HUES6 (cell line): ENCODE measurements at regions not wholly inside any gene's neighbourhood (a gene's known extent, or its start where the extent isn't known, plus 50 kb on each side); places are given as distances from the start of the nearest gene placed in this dataset.

Source experiments
- H3K27ac ChIP-seq: 2 replicates; pipeline ENCODE4 v1.7.0; 2013; ENCODE audit warnings: low read depth, mild to moderate bottlenecking, low read length, inconsistent platforms
- H3K27me3 ChIP-seq: 2 replicates; pipeline ENCODE4 v1.6.1; 2013; ENCODE audit warnings: low read length; ENCODE audit not compliant: control insufficient read depth, insufficient read depth
- H3K36me3 ChIP-seq: 2 replicates; pipeline ENCODE4 v1.6.1; 2013; ENCODE audit warnings: low read length; ENCODE audit not compliant: control insufficient read depth, insufficient read depth
- H3K4me1 ChIP-seq: 2 replicates; pipeline ENCODE4 v1.6.1; 2013; ENCODE audit warnings: low read length; ENCODE audit not compliant: control insufficient read depth, insufficient read depth
- H3K4me3 ChIP-seq: 2 replicates; pipeline ENCODE4 v1.5.1; 2013; ENCODE audit warnings: low read depth, low read length
- H3K9ac ChIP-seq: one replicate; pipeline ENCODE4 v1.6.1; 2013; ENCODE audit warnings: mild to moderate bottlenecking, low read length
- H3K9me3 ChIP-seq: 2 replicates; pipeline ENCODE4 v1.6.1; 2013; ENCODE audit warnings: low read depth, low read length; ENCODE audit not compliant: control insufficient read depth, insufficient read depth

- H3K36me3 ChIP-seq, result no peaks in the 10 kb centered on the region
- no peak overlapping the region for H3K27ac ChIP-seq
- no peaks in the 10 kb centered on the region for H3K9me3 ChIP-seq
- peaks cover 15% of the 10 kb centered on the region for H3K4me1 ChIP-seq
- H3K27me3 ChIP-seq, result no peaks in the 10 kb centered on the region
- H3K4me3 ChIP-seq, result no peak overlapping the region
- H3K9ac ChIP-seq, result no peak overlapping the region
Measured at GRCh38 chr10:69741671-69742355, 59.9 kb upstream of the COL13A1 start.

- Histone ChIP-seq H3K27ac (no peak overlapping the region), H3K9ac (no peak overlapping the region), H3K9me3 (no peaks in the 10 kb centered on the region), H3K4me3 (no peak overlapping the region), H3K27me3 (no peaks in the 10 kb centered on the region), H3K4me1 (peaks cover 15% of the 10 kb centered on the region), H3K36me3 (no peaks in the 10 kb centered on the region)
Measured at GRCh38 chr10:69742356-69742695, 59.4 kb upstream of the COL13A1 start.

- Histone ChIP-seq H3K4me1 (peaks cover 15% of the 10 kb centered on the region), H3K9me3 (no peaks in the 10 kb centered on the region), H3K36me3 (no peaks in the 10 kb centered on the region), H3K27ac (no peak overlapping the region), H3K27me3 (no peaks in the 10 kb centered on the region), H3K4me3 (no peak overlapping the region), H3K9ac (no peak overlapping the region)
Measured at GRCh38 chr10:69742928-69743602, 58.6 kb upstream of the COL13A1 start.

- Histone ChIP-seq H3K4me3 (no peak overlapping the region), H3K27me3 (no peaks in the 10 kb centered on the region), H3K36me3 (no peaks in the 10 kb centered on the region), H3K4me1 (peaks cover 6% of the 10 kb centered on the region; the same call in 1 of the 2 replicates), H3K9ac (no peak overlapping the region), H3K9me3 (no peaks in the 10 kb centered on the region), H3K27ac (no peak overlapping the region)
Measured at GRCh38 chr10:69744971-69745370, 56.7 kb upstream of the COL13A1 start.

GRCh38 chr10:69745698-69746097 is 56.0 kb upstream of the COL13A1 start:
- no peaks in the 10 kb centered on the region for H3K36me3 ChIP-seq
- peaks cover 5% of the 10 kb centered on the region; the same call in 1 of the 2 replicates for H3K4me1 ChIP-seq
- no peak overlapping the region for H3K9ac ChIP-seq
- H3K27ac ChIP-seq, result no peak overlapping the region
- no peak overlapping the region for H3K4me3 ChIP-seq
- no peaks in the 10 kb centered on the region for H3K9me3 ChIP-seq
- H3K27me3 ChIP-seq, result no peaks in the 10 kb centered on the region

GRCh38 chr10:69747179-69747578 is 54.5 kb upstream of the COL13A1 start:
- Histone ChIP-seq H3K4me1 (peaks cover 5% of the 10 kb centered on the region; the same call in 1 of the 2 replicates), H3K9ac (no peak overlapping the region), H3K4me3 (no peak overlapping the region), H3K9me3 (no peaks in the 10 kb centered on the region), H3K27ac (no peak overlapping the region), H3K27me3 (no peaks in the 10 kb centered on the region), H3K36me3 (no peaks in the 10 kb centered on the region)

- Histone ChIP-seq H3K4me3 (no peak overlapping the region), H3K9ac (no peak overlapping the region), H3K36me3 (no peaks in the 10 kb centered on the region), H3K9me3 (no peaks in the 10 kb centered on the region), H3K27ac (no peak overlapping the region), H3K4me1 (peaks cover 7% of the 10 kb centered on the region; the same call in 1 of the 2 replicates), H3K27me3 (0 out of 2 replicates have a peak, but pooled peaks cover 4% of the 10 kb centered on the region)
Measured at GRCh38 chr10:69748621-69749020, 53.1 kb upstream of the COL13A1 start.

GRCh38 chr10:69749178-69750010 is 52.3 kb upstream of the COL13A1 start:
- Histone ChIP-seq H3K4me3 (no peak overlapping the region), H3K27me3 (0 out of 2 replicates have a peak, but pooled peaks cover 4% of the 10 kb centered on the region), H3K9me3 (no peaks in the 10 kb centered on the region), H3K27ac (no peak overlapping the region), H3K36me3 (no peaks in the 10 kb centered on the region), H3K4me1 (peaks cover 7% of the 10 kb centered on the region; the same call in 1 of the 2 replicates), H3K9ac (no peak overlapping the region)

GRCh38 chr10:69750011-69750373 is 51.7 kb upstream of the COL13A1 start:
- Histone ChIP-seq H3K27ac (no peak overlapping the region), H3K4me3 (no peak overlapping the region), H3K9ac (no peak overlapping the region), H3K27me3 (0 out of 2 replicates have a peak, but pooled peaks cover 4% of the 10 kb centered on the region), H3K9me3 (no peaks in the 10 kb centered on the region), H3K4me1 (peaks cover 7% of the 10 kb centered on the region; the same call in 1 of the 2 replicates), H3K36me3 (no peaks in the 10 kb centered on the region)

- H3K4me1 ChIP-seq, result peaks cover 7% of the 10 kb centered on the region; the same call in 1 of the 2 replicates
- no peak overlapping the region for H3K9ac ChIP-seq
- H3K27me3 ChIP-seq, result 0 out of 2 replicates have a peak, but pooled peaks cover 4% of the 10 kb centered on the region
- no peaks in the 10 kb centered on the region for H3K9me3 ChIP-seq
- no peaks in the 10 kb centered on the region for H3K36me3 ChIP-seq
- H3K27ac ChIP-seq, result no peak overlapping the region
- no peak overlapping the region for H3K4me3 ChIP-seq
Measured at GRCh38 chr10:69750725-69751124, 51.0 kb upstream of the COL13A1 start.

GRCh38 chr10:69751214-69751613 is 50.5 kb upstream of the COL13A1 start:
- Histone ChIP-seq H3K9ac (no peak overlapping the region), H3K27ac (no peak overlapping the region), H3K36me3 (no peaks in the 10 kb centered on the region), H3K4me3 (no peak overlapping the region), H3K27me3 (0 out of 2 replicates have a peak, but pooled peaks cover 4% of the 10 kb centered on the region), H3K4me1 (peaks cover 7% of the 10 kb centered on the region; the same call in 1 of the 2 replicates), H3K9me3 (no peaks in the 10 kb centered on the region)
